GM19452 (cell line): ENCODE measurements at regions not wholly inside any gene's neighbourhood (a gene's known extent, or its start where the extent isn't known, plus 50 kb on each side); places are given as distances from the start of the nearest gene placed in this dataset.

Source experiments
- ATAC-seq: cut with Tn5 transposase; IDR thresholded peaks from one replicate; pipeline ENCODE4 v1.9.1; 2021; ENCODE audit not compliant: unreplicated experiment

DNA sequence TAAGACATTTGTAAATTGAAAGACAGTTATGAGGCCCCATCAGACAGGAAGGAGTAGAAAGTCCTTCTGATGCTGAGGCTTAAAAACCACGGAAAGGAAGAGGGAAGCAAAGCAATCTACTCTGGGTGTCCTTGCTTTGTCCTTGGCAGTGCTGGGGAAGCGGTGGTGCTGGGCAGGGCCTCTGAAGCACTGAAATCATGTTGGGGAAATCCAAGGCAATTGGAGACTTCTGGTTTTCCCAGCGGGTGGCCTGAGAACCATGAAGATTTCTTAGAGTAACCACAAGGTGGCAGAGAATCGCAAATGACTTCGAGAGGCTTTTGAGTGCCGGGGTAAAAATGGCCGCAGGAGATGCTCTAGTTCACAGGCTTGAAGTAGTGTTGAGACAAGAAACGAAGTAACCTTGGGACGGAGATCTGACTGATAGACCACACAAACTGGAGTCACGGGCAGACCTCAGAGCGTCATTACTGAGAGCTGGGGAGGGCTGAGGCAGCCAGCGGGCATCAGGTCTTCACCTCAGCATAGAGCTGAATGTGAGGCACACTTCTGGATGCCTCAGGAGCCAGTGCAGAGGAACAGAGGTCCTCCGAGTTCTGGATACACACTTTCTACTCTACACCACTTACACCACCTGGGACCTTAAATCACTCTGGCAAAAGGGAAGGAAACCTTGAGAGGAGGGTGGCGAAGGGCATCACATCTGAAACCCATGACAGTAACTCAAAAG is 130.7 kb upstream of the GPRIN3 start:
- ATAC-seq: no peak

GRCh38 chr4:89434364-89434988 is 126.9 kb upstream of the GPRIN3 start:
- ATAC-seq: no peak

- ATAC-seq: no peak
Measured at GRCh38 chr4:89427782-89428181, 120.2 kb upstream of the GPRIN3 start.

DNA sequence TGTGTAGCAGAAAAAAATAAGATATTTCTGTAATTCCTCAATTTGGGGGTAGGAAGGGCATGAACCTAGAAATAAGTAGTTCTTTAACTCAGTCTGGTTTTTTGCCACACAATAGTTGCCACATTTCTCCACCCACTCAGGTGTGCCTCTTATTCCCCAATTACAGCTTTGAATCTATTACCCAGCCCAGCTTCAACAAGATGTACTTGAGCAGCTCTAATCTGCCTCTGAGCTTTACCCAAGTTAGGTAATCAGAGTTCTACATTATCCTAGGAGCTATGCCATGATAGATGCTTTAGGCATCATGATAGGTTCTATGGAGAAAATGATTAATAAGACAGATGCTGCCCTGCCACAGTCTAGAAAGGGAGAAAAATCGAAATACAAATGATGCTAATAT is 117.4 kb upstream of the GPRIN3 start:
- ATAC-seq: no peak

GRCh38 chr4:89422441-89422990 is 114.9 kb upstream of the GPRIN3 start:
- ATAC-seq: no peak

DNA sequence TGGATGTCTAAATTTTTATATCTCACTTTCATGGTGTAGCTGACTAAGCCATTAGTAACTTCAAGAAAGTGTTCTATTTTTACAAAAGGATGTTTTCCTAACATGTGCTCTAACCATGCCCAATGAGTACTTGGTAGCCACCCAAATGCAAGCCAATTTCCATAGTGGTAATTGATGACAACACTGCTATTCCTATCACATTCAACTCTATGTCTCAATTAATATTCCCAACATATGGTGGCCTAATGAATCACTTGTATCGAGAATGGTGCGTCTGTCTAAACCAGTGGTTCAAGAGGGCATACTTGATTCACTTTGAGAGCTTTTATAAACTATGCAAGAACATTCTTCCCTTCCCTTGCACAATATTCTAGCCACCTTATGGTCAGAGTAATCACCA is 112.9 kb upstream of the GPRIN3 start:
- ATAC-seq: no peak

- no peak for ATAC-seq
Measured at GRCh38 chr4:89419111-89419695, 111.6 kb upstream of the GPRIN3 start.

- no peak for ATAC-seq
Measured at GRCh38 chr4:89416960-89417359, 109.4 kb upstream of the GPRIN3 start.

DNA sequence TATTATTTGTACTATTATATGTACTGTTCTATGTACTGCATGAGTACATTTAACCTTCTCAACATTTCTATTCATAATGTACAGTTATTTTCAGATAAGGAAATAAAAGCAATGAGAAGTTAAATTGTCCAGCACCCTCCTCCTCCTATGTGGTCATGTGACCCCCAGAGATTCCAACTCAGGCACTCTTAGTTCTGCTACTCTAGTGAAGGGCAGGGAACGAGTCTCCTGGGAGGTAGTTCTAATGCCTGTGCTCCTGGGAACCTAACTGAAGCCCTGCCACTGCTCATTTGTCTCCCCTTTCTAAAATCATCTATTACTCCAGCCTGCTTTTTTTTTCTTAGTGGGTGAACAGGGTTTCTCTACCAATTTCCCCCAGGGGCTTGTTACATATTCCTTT is 105.9 kb upstream of the GPRIN3 start:
- no peak for ATAC-seq

DNA sequence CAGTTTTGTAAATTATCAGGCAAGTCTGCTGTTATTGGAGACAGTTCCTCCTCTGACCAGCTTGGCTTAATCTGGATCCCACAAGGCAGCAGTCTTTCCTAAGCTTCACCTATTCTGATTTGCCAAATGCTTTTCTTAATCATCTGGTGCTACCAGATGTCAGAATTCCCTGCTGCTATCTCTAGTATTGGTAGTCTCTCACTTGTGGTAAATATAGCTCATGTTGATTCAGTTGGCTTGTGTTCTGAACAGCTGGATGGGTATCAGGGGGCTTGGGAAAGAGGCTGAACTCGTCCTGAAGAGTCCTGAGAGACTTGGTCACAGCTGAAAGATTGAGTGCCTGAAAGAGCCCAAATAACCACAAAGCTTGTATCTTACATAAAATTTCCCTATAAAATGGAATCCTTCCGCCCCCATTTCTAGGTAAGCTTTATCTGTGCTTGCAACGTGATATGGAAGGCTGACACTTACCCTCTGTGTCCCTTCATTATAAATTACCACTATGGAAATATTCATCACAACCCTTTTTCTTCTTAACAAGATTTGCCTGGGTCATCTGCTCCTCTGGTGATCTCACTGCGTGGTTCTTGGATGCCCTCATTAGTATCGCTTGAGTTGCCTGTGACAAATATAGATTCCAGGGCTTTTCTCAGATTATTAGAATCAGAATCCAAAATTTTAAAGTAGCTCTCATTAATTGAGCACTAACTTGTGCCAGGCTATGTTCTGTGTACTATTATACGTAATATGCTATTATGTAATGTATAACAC is 104.1 kb upstream of the GPRIN3 start:
- ATAC-seq: no peak

GRCh38 chr4:89410687-89411086 is 103.1 kb upstream of the GPRIN3 start:
- no peak for ATAC-seq

DNA sequence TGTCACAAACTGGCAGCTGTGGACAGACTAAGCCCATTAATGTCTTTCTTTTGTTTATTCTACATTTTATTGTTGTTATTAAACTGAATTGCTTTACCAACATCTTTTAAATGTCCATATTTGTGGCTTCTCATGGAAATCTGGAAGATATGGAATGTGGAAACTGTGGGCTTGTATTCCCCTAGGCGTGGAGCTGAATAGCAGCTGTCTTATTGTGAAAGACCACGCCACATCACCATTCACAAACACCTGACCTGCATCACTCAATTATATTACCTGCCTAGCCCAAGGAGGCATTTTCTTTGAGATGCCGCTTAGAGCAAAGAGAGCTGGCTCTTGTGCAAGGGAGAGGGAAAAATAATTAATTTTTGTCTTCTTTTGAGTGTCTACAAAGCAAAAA is 96.9 kb upstream of the GPRIN3 start:
- no peak for ATAC-seq

- no peak for ATAC-seq
Measured at GRCh38 chr4:89403826-89404225, 96.2 kb upstream of the GPRIN3 start.

DNA sequence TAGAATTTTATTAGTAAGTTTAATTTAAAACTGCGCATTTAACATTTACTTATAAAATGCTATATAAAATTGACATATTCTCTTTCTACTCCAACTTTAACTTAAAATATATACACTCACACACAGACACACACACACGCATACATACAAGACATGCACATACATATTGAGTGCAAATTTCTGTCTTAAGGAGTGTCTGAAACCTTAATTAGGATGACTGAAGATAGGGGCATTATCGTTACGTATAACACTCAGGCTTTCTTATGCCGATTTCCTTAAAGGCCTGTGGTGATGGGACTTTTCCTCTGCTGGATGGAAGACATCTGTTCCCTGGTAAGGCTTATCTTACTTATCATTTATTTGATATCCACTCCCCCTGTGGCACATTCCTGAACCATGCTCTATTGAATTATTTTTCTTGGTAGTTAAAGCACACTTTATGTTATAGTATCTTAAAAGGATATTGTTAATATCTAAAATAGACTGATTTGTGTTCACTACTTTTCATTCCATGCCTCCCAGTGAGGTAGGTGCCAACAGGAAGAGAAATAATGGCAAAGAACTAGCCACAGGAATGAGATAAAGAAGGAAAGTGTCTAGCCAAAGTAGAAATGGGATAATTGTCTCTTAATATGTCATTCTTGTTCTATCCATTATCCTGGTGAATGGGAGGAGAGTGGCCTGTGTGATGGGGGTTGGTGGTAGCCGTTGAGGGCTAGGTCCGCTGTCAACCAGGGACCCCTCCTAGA is 92.9 kb upstream of the GPRIN3 start:
- no peak for ATAC-seq

DNA sequence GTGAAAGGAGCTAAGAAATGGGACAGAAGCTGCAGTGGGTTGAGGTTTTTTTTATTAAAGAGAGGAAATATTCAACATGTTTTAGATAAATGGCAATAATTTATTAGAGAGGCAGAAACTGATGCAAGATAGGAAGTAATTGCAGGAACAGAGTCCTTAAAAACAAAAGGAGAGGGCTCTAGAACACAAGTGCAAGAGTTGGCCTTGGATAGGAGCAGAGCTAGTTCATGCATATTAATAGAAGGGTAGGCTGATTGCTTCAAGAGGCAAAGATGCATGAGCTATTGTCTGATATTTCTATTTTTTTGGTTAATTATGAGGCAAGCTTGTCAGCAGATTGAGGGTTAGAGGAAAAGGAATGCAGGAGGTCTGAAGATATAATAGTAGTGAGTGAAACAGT is 91.0 kb upstream of the GPRIN3 start:
- no peak for ATAC-seq

- ATAC-seq: no peak
Measured at GRCh38 chr4:89398146-89398545, 90.5 kb upstream of the GPRIN3 start.

GRCh38 chr4:89397441-89397840 is 89.8 kb upstream of the GPRIN3 start:
- no peak for ATAC-seq

- ATAC-seq: no peak
Measured at GRCh38 chr4:89382439-89382838, 74.8 kb upstream of the GPRIN3 start.

DNA sequence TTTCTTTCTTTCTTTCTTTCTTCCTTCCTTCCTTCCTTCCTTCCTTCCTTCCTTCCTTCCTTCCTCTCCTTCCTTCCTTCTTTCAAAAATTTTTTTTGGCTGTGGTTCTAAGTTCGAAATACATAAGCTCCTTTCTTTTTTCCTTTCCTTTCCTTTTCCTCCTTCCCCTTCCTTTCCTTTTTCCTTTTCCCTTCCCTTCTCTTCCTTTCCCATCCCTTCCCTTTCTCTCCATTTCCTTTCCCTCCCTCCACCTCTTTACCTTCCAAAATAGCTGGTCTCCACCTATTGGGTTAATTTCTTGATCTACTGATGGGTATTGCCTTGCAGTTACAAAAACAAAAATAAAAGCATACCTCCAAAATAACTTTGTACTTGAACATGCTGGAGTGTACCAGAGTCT is 73.4 kb upstream of the GPRIN3 start:
- ATAC-seq: no peak

GRCh38 chr4:89379511-89380044 is 72.0 kb upstream of the GPRIN3 start:
- ATAC-seq: no peak

GRCh38 chr4:89373394-89373793 is 65.8 kb upstream of the GPRIN3 start:
- no peak for ATAC-seq
